OCI-LY1 (cell line): ENCODE measurements at regions not wholly inside any gene's neighbourhood (a gene's known extent, or its start where the extent isn't known, plus 50 kb on each side); places are given as distances from the start of the nearest gene placed in this dataset.
"Not testable (repeated sequence)": the region's sequence is repeated elsewhere in the genome, so short reads cannot be mapped to it uniquely, and the experiment has no call there.

Experiments used
- H2AFZ ChIP-seq: fragments of 200-600 bp; sonication (generic), shearing (Covaris generic); 2 replicates; pipeline ENCODE4 v1.6.0; 2014; ENCODE audit warnings: antibody characterized with exemption, mild to moderate bottlenecking, low read length
- H3F3A ChIP-seq: fragments of 200-600 bp; sonication (generic), shearing (Covaris generic); 2 replicates; pipeline ENCODE4 v1.6.0; 2014; ENCODE audit warnings: mild to moderate bottlenecking, antibody characterized with exemption, low read length, moderate library complexity; ENCODE audit not compliant: insufficient read depth
- H3K27ac ChIP-seq: fragments of 200-600 bp; sonication (generic); 2 replicates; pipeline ENCODE4 v1.5.1; 2014; ENCODE audit warnings: low read length, mixed run types, mild to moderate bottlenecking, low read depth; ENCODE audit not compliant: poor library complexity, severe bottlenecking
- H3K27me3 ChIP-seq: fragments of 200-600 bp; sonication (generic); 2 replicates; pipeline ENCODE4 v1.6.0; 2014; ENCODE audit warnings: antibody characterized with exemption, mild to moderate bottlenecking, low read length, moderate library complexity; ENCODE audit not compliant: insufficient read depth
- H3K36me3 ChIP-seq: fragments of 200-600 bp; sonication (generic); 2 replicates; pipeline ENCODE4 v1.6.1; 2014; ENCODE audit warnings: mild to moderate bottlenecking, antibody characterized with exemption, low read length, moderate library complexity, mixed read lengths; ENCODE audit not compliant: insufficient read depth
- H3K4me1 ChIP-seq: fragments of 200-600 bp; sonication (generic); 2 replicates; pipeline ENCODE4 v1.5.1; 2014; ENCODE audit warnings: mild to moderate bottlenecking, low read length, moderate library complexity; ENCODE audit not compliant: insufficient read depth, severe bottlenecking
- H3K4me2 ChIP-seq: fragments of 200-600 bp; sonication (generic), shearing (Covaris generic); 2 replicates; pipeline ENCODE4 v1.6.1; 2014; ENCODE audit warnings: low read length
- H3K4me3 ChIP-seq: fragments of 200-600 bp; sonication (generic); 2 replicates; pipeline ENCODE4 v1.5.1; 2014; ENCODE audit warnings: low read length, low read depth, mild to moderate bottlenecking, mixed read lengths; ENCODE audit not compliant: poor library complexity, severe bottlenecking
- H3K79me2 ChIP-seq: fragments of 200-600 bp; shearing (Covaris generic); 2 replicates; pipeline ENCODE4 v1.6.1; 2016; ENCODE audit warnings: mixed run types, low read length, mixed read lengths; ENCODE audit not compliant: insufficient read depth
- H3K9ac ChIP-seq: fragments of 200-600 bp; sonication (generic), shearing (Covaris generic); 2 replicates; pipeline ENCODE4 v1.6.1; 2014; ENCODE audit warnings: mild to moderate bottlenecking, low read length, mixed read lengths
- H3K9me2 ChIP-seq: fragments of 200-600 bp; sonication (generic), shearing (Covaris generic); 2 replicates; pipeline ENCODE4 v1.6.1; 2014; ENCODE audit warnings: low read depth, mild to moderate bottlenecking, low read length, mixed read lengths
- H3K9me3 ChIP-seq: fragments of 200-600 bp; shearing (Covaris generic); 2 replicates; pipeline ENCODE4 v1.6.1; 2014; ENCODE audit warnings: low read length, mixed read lengths
- H4K20me1 ChIP-seq: fragments of 200-600 bp; sonication (generic), shearing (Covaris generic); 2 replicates; pipeline ENCODE4 v1.6.0; 2016; ENCODE audit warnings: mild to moderate bottlenecking, low read length; ENCODE audit not compliant: insufficient read depth
- EZH2 ChIP-seq: fragments of 200-600 bp; sonication (generic), shearing (Covaris generic); IDR thresholded peaks from 2 replicates; pipeline ENCODE4 v1.8.0; 2017; ENCODE audit warnings: borderline replicate concordance, mixed run types, mild to moderate bottlenecking, antibody characterized with exemption, low read length, moderate library complexity, mixed read lengths
- TF ChIP-seq, protein P1 (sequence below): fragments of 200-600 bp; sonication (generic), shearing (Covaris generic); IDR thresholded peaks from 2 replicates; pipeline ENCODE4 v1.5.1; 2017; ENCODE audit warnings: mild to moderate bottlenecking, antibody characterized with exemption, low read length, moderate library complexity, mixed read lengths

DNA sequence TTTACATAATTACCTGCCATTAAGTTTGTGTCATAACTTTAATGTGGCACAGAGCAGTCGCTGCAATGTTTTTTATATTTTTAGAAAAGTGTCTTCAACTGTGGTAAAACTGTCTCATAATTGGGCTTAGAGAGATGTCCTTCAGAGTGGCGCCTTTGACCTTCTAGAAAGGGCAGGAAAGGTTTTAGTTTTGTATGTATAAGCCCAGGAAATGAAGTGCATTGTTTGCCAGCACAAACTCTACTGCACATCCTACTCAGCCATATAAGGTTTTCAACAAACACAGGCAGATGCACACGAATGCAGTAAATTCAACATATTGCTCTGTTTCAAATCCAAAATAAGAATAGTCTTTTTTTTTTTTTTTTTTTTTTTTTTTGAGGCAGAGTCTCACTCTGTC is 201.4 kb downstream of the ALDH8A1 start:
- no peak overlapping the region for H2AFZ ChIP-seq
- no peaks in the 10 kb centered on the region for H3K9me2 ChIP-seq
- H3K79me2 ChIP-seq, result no peaks in the 10 kb centered on the region
- H3K27me3 ChIP-seq, result no peaks in the 10 kb centered on the region
- H3K36me3 ChIP-seq, result no peaks in the 10 kb centered on the region
- no peak overlapping the region for H3K4me3 ChIP-seq
- H3K9ac ChIP-seq, result no peak overlapping the region
- no peak overlapping the region for H3K4me2 ChIP-seq
- no peak overlapping the region for H3K27ac ChIP-seq
- H3K4me1 ChIP-seq, result no peaks in the 10 kb centered on the region
- no peaks in the 10 kb centered on the region for H3K9me3 ChIP-seq
- no peaks in the 10 kb centered on the region for H4K20me1 ChIP-seq
- H3F3A ChIP-seq, result no peaks in the 10 kb centered on the region
- TF ChIP-seq EZH2, result no peak
- TF ChIP-seq, protein P1, sequence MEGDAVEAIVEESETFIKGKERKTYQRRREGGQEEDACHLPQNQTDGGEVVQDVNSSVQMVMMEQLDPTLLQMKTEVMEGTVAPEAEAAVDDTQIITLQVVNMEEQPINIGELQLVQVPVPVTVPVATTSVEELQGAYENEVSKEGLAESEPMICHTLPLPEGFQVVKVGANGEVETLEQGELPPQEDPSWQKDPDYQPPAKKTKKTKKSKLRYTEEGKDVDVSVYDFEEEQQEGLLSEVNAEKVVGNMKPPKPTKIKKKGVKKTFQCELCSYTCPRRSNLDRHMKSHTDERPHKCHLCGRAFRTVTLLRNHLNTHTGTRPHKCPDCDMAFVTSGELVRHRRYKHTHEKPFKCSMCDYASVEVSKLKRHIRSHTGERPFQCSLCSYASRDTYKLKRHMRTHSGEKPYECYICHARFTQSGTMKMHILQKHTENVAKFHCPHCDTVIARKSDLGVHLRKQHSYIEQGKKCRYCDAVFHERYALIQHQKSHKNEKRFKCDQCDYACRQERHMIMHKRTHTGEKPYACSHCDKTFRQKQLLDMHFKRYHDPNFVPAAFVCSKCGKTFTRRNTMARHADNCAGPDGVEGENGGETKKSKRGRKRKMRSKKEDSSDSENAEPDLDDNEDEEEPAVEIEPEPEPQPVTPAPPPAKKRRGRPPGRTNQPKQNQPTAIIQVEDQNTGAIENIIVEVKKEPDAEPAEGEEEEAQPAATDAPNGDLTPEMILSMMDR, result no peak

GRCh38 chr6:134747197-134747596 is 202.7 kb downstream of the ALDH8A1 start:
- not testable (repeated sequence) for H3F3A ChIP-seq, H3K27me3 ChIP-seq, H3K9me2 ChIP-seq, H3K4me2 ChIP-seq, H3K4me1 ChIP-seq, H3K36me3 ChIP-seq, H3K4me3 ChIP-seq, H4K20me1 ChIP-seq, H3K9ac ChIP-seq, H3K27ac ChIP-seq, H3K79me2 ChIP-seq, H3K9me3 ChIP-seq, H2AFZ ChIP-seq

DNA sequence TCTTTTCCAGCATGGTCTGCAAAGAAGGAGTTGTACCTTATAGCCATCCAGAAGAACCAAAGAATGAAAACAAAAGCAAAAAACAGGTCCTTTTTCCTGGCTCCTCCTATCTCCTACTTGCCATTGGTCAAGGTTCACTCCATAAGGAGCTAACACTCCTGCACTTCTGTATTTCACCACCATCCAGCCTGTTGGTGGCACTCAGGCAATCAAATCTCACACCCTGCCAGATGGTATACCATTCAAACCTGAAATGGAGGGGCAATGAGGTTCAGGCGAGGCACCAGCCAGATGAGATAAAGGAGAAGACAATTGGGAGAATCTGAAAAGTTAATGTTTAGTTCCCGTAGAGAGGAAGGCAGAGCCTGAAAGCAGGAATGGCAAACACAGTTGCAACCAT is 203.8 kb downstream of the ALDH8A1 start:
- Histone ChIP-seq H3K4me2 (no peak overlapping the region), H2AFZ (no peak overlapping the region), H3K9ac (no peak overlapping the region), H4K20me1 (no peaks in the 10 kb centered on the region), H3K9me2 (no peaks in the 10 kb centered on the region), H3K36me3 (no peaks in the 10 kb centered on the region), H3K27ac (no peak overlapping the region), H3K9me3 (no peaks in the 10 kb centered on the region), H3K4me3 (no peak overlapping the region), H3K4me1 (no peaks in the 10 kb centered on the region), H3K79me2 (no peaks in the 10 kb centered on the region), H3K27me3 (no peaks in the 10 kb centered on the region), H3F3A (no peaks in the 10 kb centered on the region)
- TF ChIP-seq, protein P1, result no peak
- no peak for TF ChIP-seq EZH2

- H3K9me3 ChIP-seq, H3F3A ChIP-seq, H2AFZ ChIP-seq, H3K27ac ChIP-seq, H3K79me2 ChIP-seq, H3K9me2 ChIP-seq, H3K27me3 ChIP-seq, H4K20me1 ChIP-seq, H3K36me3 ChIP-seq, H3K9ac ChIP-seq, H3K4me1 ChIP-seq, H3K4me2 ChIP-seq, H3K4me3 ChIP-seq: not testable (repeated sequence)
These were observed 204.7 kb downstream of the ALDH8A1 start for GRCh38 chr6:134745192-134745591.
